GM23338 (cell line): ENCODE measurements at regions not wholly inside any gene's neighbourhood (a gene's known extent, or its start where the extent isn't known, plus 50 kb on each side); places are given as distances from the start of the nearest gene placed in this dataset.

Experiments used
- ATAC-seq: fragments of 200-7000 bp; cut with Tn5 transposase; 3 replicates; pipeline ENCODE4 v1.9.1; 2020
- DNase-seq: peaks from one replicate; pipeline ENCODE4 v3.0.0-alpha.2; 2015; ENCODE audit warnings: low spot score
- H2AFZ ChIP-seq: fragments of 200-600 bp; sonication (generic); 2 replicates; pipeline ENCODE4 v1.8.0; 2016; ENCODE audit warnings: antibody characterized with exemption, mild to moderate bottlenecking, moderate library complexity
- H3F3A ChIP-seq: fragments of 200-600 bp; sonication (generic); replicated peaks from 2 replicates; pipeline ENCODE4 v1.8.0; 2017; ENCODE audit warnings: antibody characterized with exemption, mixed run types, low read depth
- H3K27ac ChIP-seq: fragments of 200-600 bp; sonication (generic); 2 replicates; pipeline ENCODE4 v1.6.1; 2016; ENCODE audit warnings: low read depth
- H3K27me3 ChIP-seq: fragments of 200-600 bp; sonication (generic); 2 replicates; pipeline ENCODE4 v1.8.0; 2016; ENCODE audit warnings: mild to moderate bottlenecking, mixed run types, moderate library complexity; ENCODE audit not compliant: insufficient read depth
- H3K36me3 ChIP-seq: fragments of 200-600 bp; sonication (generic); 2 replicates; pipeline ENCODE4 v1.8.0; 2016; ENCODE audit warnings: mild to moderate bottlenecking; ENCODE audit not compliant: insufficient read depth
- H3K4me1 ChIP-seq: fragments of 200-600 bp; sonication (generic); 2 replicates; pipeline ENCODE4 v1.8.0; 2016; ENCODE audit warnings: mild to moderate bottlenecking, moderate library complexity; ENCODE audit not compliant: insufficient read depth
- H3K4me2 ChIP-seq: fragments of 200-600 bp; sonication (generic); 2 replicates; pipeline ENCODE4 v1.7.1; 2017; ENCODE audit warnings: mixed run types
- H3K4me3 ChIP-seq: fragments of 200-600 bp; sonication (generic); 2 replicates; pipeline ENCODE4 v1.6.1; 2016; ENCODE audit warnings: mixed run types
- H3K79me2 ChIP-seq: fragments of 200-600 bp; sonication (generic); replicated peaks from 2 replicates; pipeline ENCODE4 v1.8.0; 2017; ENCODE audit warnings: mild to moderate bottlenecking; ENCODE audit not compliant: insufficient read depth
- H3K9me2 ChIP-seq: fragments of 200-600 bp; sonication (generic); 2 replicates; pipeline ENCODE4 v1.8.0; 2017; ENCODE audit not compliant: insufficient read depth
- H4K20me1 ChIP-seq: fragments of 200-600 bp; sonication (generic); replicated peaks from 2 replicates; pipeline ENCODE4 v1.8.0; 2017; ENCODE audit warnings: mild to moderate bottlenecking; ENCODE audit not compliant: insufficient read depth
- H3K27ac Mint-ChIP-seq: 2 replicates; pipeline ENCODE4 v1.8.0; 2020; ENCODE audit warnings: inconsistent platforms, mild to moderate bottlenecking, moderate library complexity, mixed read lengths
- H3K27me3 Mint-ChIP-seq: 3 replicates; pipeline ENCODE4 v1.8.0; 2022; ENCODE audit warnings: low read depth, mild to moderate bottlenecking, moderate library complexity, mixed read lengths, inconsistent platforms; ENCODE audit not compliant: insufficient read depth, poor library complexity
- H3K36me3 Mint-ChIP-seq: 3 replicates; pipeline ENCODE4 v1.8.0; 2021; ENCODE audit warnings: low read depth, mild to moderate bottlenecking, inconsistent platforms, moderate library complexity, mixed read lengths
- H3K4me1 Mint-ChIP-seq: 3 replicates; pipeline ENCODE4 v1.8.0; 2020; ENCODE audit warnings: mild to moderate bottlenecking, inconsistent platforms, mixed read lengths
- H3K4me3 Mint-ChIP-seq: 3 replicates; pipeline ENCODE4 v1.8.0; 2021; ENCODE audit warnings: moderate library complexity, mild to moderate bottlenecking, inconsistent platforms, mixed read lengths
- H3K9me3 Mint-ChIP-seq: 3 replicates; pipeline ENCODE4 v1.8.0; 2020; ENCODE audit warnings: moderate library complexity, mild to moderate bottlenecking, inconsistent platforms, mixed read lengths
- CTCF ChIP-seq, 2 experiments: fragments of 200-600 bp in 1 of 2; sonication (generic) in 1 of 2; conservative IDR thresholded peaks; 2 replicates each; pipeline versions ENCODE4 v1.5.1 to v1.6.1; 2016 to 2017; ENCODE audit warnings: antibody characterized with exemption in 2 of 2, low read depth in 2 of 2, mild to moderate bottlenecking in 2 of 2, moderate library complexity in 1 of 2
- EZH2 ChIP-seq: fragments of 200-600 bp; sonication (generic); IDR thresholded peaks from one replicate; pipeline ENCODE4 v1.8.0; 2017; ENCODE audit warnings: antibody characterized with exemption, mild to moderate bottlenecking, low read depth; ENCODE audit not compliant: unreplicated experiment
- EZH2phosphoT487 ChIP-seq: fragments of 200-600 bp; sonication (generic); IDR thresholded peaks from one replicate; pipeline ENCODE4 v1.8.1; 2018; ENCODE audit warnings: antibody characterized with exemption; ENCODE audit not compliant: unreplicated experiment
- NANOG ChIP-seq: IDR thresholded peaks from 2 replicates; pipeline ENCODE4 v1.6.1; 2016; ENCODE audit warnings: antibody characterized with exemption, borderline replicate concordance
- POLR2AphosphoS5 ChIP-seq: IDR thresholded peaks from 2 replicates; pipeline ENCODE4 v1.6.1; 2016; ENCODE audit warnings: antibody characterized with exemption, low read depth
- STAT1 ChIP-seq: IDR thresholded peaks from one replicate; pipeline ENCODE4 v1.6.1; 2016; ENCODE audit warnings: antibody characterized with exemption; ENCODE audit not compliant: unreplicated experiment
- ZNF114 ChIP-seq: fragments of 250-450 bp; sonication (Bioruptor Pico); IDR thresholded peaks from 2 replicates; pipeline ENCODE4 v1.5.0; 2020; ENCODE audit warnings: mild to moderate bottlenecking, moderate library complexity
- ZNF331 ChIP-seq: fragments of 250-450 bp; sonication (Bioruptor Pico); IDR thresholded peaks from 2 replicates; pipeline ENCODE4 v1.5.0; 2020; ENCODE audit warnings: low read depth, mild to moderate bottlenecking, moderate library complexity
- ZNF462 ChIP-seq: fragments of 250-450 bp; sonication (Bioruptor Pico); IDR thresholded peaks from 2 replicates; pipeline ENCODE4 v1.5.0; 2020; ENCODE audit warnings: mild to moderate bottlenecking, moderate library complexity

DNA sequence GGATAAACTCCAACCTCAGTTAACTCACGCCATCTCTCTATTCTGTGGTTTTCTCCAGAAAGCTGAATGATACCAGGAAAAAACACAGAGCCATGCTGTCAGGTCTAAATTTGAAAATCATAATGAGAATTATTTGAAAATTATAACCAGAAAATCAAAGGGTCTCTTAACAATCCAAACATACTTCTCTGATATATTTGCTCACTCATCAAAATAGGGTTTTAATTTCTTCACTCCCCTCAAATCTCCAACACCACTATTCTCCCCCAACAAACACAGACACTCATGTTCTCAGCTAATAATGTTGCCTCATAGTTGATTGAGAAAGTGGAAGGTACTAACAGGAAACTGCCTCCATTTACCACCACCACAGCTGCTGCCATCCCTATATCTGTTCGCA is 375.5 kb downstream of the TLE1 start:
- no peak overlapping the region for H3K4me3 ChIP-seq
- TF ChIP-seq ZNF114 (CRISPR knock-in tag) = no peak
- TF ChIP-seq EZH2phosphoT487 = no peak
- TF ChIP-seq POLR2AphosphoS5 = no peak
- no peak for TF ChIP-seq ZNF331
- TF ChIP-seq EZH2 = no peak
- TF ChIP-seq NANOG = no peak
- TF ChIP-seq ZNF462 (CRISPR knock-in tag) = no peak
- TF ChIP-seq STAT1 = no peak
- H3K4me1 ChIP-seq = no peaks in the 10 kb centered on the region
- peaks cover 20% of the 10 kb centered on the region for H3K36me3 Mint-ChIP-seq
- no peaks in the 10 kb centered on the region for H3K4me1 Mint-ChIP-seq
- no peak overlapping the region for H3K27ac Mint-ChIP-seq
- H3K27me3 Mint-ChIP-seq = no peaks in the 10 kb centered on the region
- H3K9me2 ChIP-seq = peaks cover 12% of the 10 kb centered on the region
- H2AFZ ChIP-seq = no peak overlapping the region
- no peaks in the 10 kb centered on the region for H4K20me1 ChIP-seq
- H3K27ac ChIP-seq = no peak overlapping the region
- DNase-seq = no peak
- no peak overlapping the region for H3K4me3 Mint-ChIP-seq
- H3K79me2 ChIP-seq = no peaks in the 10 kb centered on the region
- peaks cover 26% of the 10 kb centered on the region for H3K9me3 Mint-ChIP-seq
- H3F3A ChIP-seq = no peaks in the 10 kb centered on the region
- ATAC-seq = no peak
- H3K27me3 ChIP-seq = no peaks in the 10 kb centered on the region
- H3K36me3 ChIP-seq = no peaks in the 10 kb centered on the region
- no peak overlapping the region for H3K4me2 ChIP-seq

GRCh38 chr9:81312346-81312745 is 377.0 kb downstream of the TLE1 start:
- Histone ChIP-seq H3K27me3 (no peaks in the 10 kb centered on the region), H3K4me1 (no peaks in the 10 kb centered on the region), H3K79me2 (no peaks in the 10 kb centered on the region), H3K36me3 (no peaks in the 10 kb centered on the region), H3F3A (no peaks in the 10 kb centered on the region), H3K4me2 (no peak overlapping the region), H3K9me2 (peaks cover 12% of the 10 kb centered on the region), H3K4me3 (no peak overlapping the region), H3K27ac (no peak overlapping the region), H4K20me1 (no peaks in the 10 kb centered on the region), H2AFZ (no peak overlapping the region)
- H3K9me3 Mint-ChIP-seq = peaks cover 23% of the 10 kb centered on the region
- DNase-seq (no peak), ATAC-seq (no peak)
- H3K4me3 Mint-ChIP-seq = no peak overlapping the region
- no peaks in the 10 kb centered on the region for H3K4me1 Mint-ChIP-seq
- TF ChIP-seq NANOG (no peak), CTCF (conservative IDR thresholded peaks at IDR 0.05; ENCODE audit: low read depth in 2 of 2) (peak in 1 of 2 experiments; percentile 12; a peak in 1 of 4 replicates)
- H3K36me3 Mint-ChIP-seq = peaks cover 17% of the 10 kb centered on the region
- no peak overlapping the region for H3K27ac Mint-ChIP-seq
- no peaks in the 10 kb centered on the region for H3K27me3 Mint-ChIP-seq
